Spleen (tissue), 7 donors: ENCODE measurements at regions not wholly inside any gene's neighbourhood (a gene's known extent, or its start where the extent isn't known, plus 50 kb on each side); places are given as distances from the start of the nearest gene placed in this dataset.
"Not testable (repeated sequence)": the region's sequence is repeated elsewhere in the genome, so short reads cannot be mapped to it uniquely, and the experiment has no call there.

Source experiments
- CTCF ChIP-seq, 11 experiments: fragments of 200-600 bp in 7 of 11; fragments of 450-650 bp in 4 of 11; sonication (generic) in 4 of 11; IDR thresholded peaks in 8 of 11; conservative IDR thresholded peaks in 3 of 11; 1 replicate in 7 of 11; 2 replicates in 4 of 11; pipeline versions ENCODE4 v1.4.0 to v1.8.0; 2016 to 2021; ENCODE audit warnings: antibody characterized with exemption in 11 of 11, inconsistent platforms in 4 of 11, mild to moderate bottlenecking in 1 of 11
- POLR2A ChIP-seq, 3 donors: fragments of 450-650 bp; IDR thresholded peaks; one replicate each; pipeline ENCODE4 v1.5.1; 2017; ENCODE audit warnings: antibody characterized with exemption in 3 of 3, mild to moderate bottlenecking in 1 of 3
- donor health status: DM: no; HTN: no; CAD: no; lungs with moderate emphysema.
- donor health status: DM: no; HTN: no; CAD: no.
- donor health status: DM: no; HTN: no; CAD: no.

- not testable (repeated sequence) for TF ChIP-seq POLR2A (IDR thresholded peaks at IDR 0.05); CTCF (IDR thresholded peaks at IDR 0.05 in 8 of 11, conservative IDR thresholded peaks at IDR 0.05 in 3 of 11)
These were observed 872.7 kb downstream of the PCDH17 start for GRCh38 chr13:58504202-58504700.
